GM23338 (cell line): ENCODE measurements at regions not wholly inside any gene's neighbourhood (a gene's known extent, or its start where the extent isn't known, plus 50 kb on each side); places are given as distances from the start of the nearest gene placed in this dataset.

Experiments
- ATAC-seq: fragments of 200-7000 bp; cut with Tn5 transposase; 3 replicates; pipeline ENCODE4 v1.9.1; 2020
- DNase-seq: peaks from one replicate; pipeline ENCODE4 v3.0.0-alpha.2; 2015; ENCODE audit warnings: low spot score
- H2AFZ ChIP-seq: fragments of 200-600 bp; sonication (generic); 2 replicates; pipeline ENCODE4 v1.8.0; 2016; ENCODE audit warnings: antibody characterized with exemption, mild to moderate bottlenecking, moderate library complexity
- H3F3A ChIP-seq: fragments of 200-600 bp; sonication (generic); replicated peaks from 2 replicates; pipeline ENCODE4 v1.8.0; 2017; ENCODE audit warnings: antibody characterized with exemption, mixed run types, low read depth
- H3K27ac ChIP-seq: fragments of 200-600 bp; sonication (generic); 2 replicates; pipeline ENCODE4 v1.6.1; 2016; ENCODE audit warnings: low read depth
- H3K27me3 ChIP-seq: fragments of 200-600 bp; sonication (generic); 2 replicates; pipeline ENCODE4 v1.8.0; 2016; ENCODE audit warnings: mild to moderate bottlenecking, mixed run types, moderate library complexity; ENCODE audit not compliant: insufficient read depth
- H3K36me3 ChIP-seq: fragments of 200-600 bp; sonication (generic); 2 replicates; pipeline ENCODE4 v1.8.0; 2016; ENCODE audit warnings: mild to moderate bottlenecking; ENCODE audit not compliant: insufficient read depth
- H3K4me1 ChIP-seq: fragments of 200-600 bp; sonication (generic); 2 replicates; pipeline ENCODE4 v1.8.0; 2016; ENCODE audit warnings: mild to moderate bottlenecking, moderate library complexity; ENCODE audit not compliant: insufficient read depth
- H3K4me2 ChIP-seq: fragments of 200-600 bp; sonication (generic); 2 replicates; pipeline ENCODE4 v1.7.1; 2017; ENCODE audit warnings: mixed run types
- H3K4me3 ChIP-seq: fragments of 200-600 bp; sonication (generic); 2 replicates; pipeline ENCODE4 v1.6.1; 2016; ENCODE audit warnings: mixed run types
- H3K79me2 ChIP-seq: fragments of 200-600 bp; sonication (generic); replicated peaks from 2 replicates; pipeline ENCODE4 v1.8.0; 2017; ENCODE audit warnings: mild to moderate bottlenecking; ENCODE audit not compliant: insufficient read depth
- H3K9me2 ChIP-seq: fragments of 200-600 bp; sonication (generic); 2 replicates; pipeline ENCODE4 v1.8.0; 2017; ENCODE audit not compliant: insufficient read depth
- H4K20me1 ChIP-seq: fragments of 200-600 bp; sonication (generic); replicated peaks from 2 replicates; pipeline ENCODE4 v1.8.0; 2017; ENCODE audit warnings: mild to moderate bottlenecking; ENCODE audit not compliant: insufficient read depth
- H3K27ac Mint-ChIP-seq: 2 replicates; pipeline ENCODE4 v1.8.0; 2020; ENCODE audit warnings: inconsistent platforms, mild to moderate bottlenecking, moderate library complexity, mixed read lengths
- H3K27me3 Mint-ChIP-seq: 3 replicates; pipeline ENCODE4 v1.8.0; 2022; ENCODE audit warnings: low read depth, mild to moderate bottlenecking, moderate library complexity, mixed read lengths, inconsistent platforms; ENCODE audit not compliant: insufficient read depth, poor library complexity
- H3K36me3 Mint-ChIP-seq: 3 replicates; pipeline ENCODE4 v1.8.0; 2021; ENCODE audit warnings: low read depth, mild to moderate bottlenecking, inconsistent platforms, moderate library complexity, mixed read lengths
- H3K4me1 Mint-ChIP-seq: 3 replicates; pipeline ENCODE4 v1.8.0; 2020; ENCODE audit warnings: mild to moderate bottlenecking, inconsistent platforms, mixed read lengths
- H3K4me3 Mint-ChIP-seq: 3 replicates; pipeline ENCODE4 v1.8.0; 2021; ENCODE audit warnings: moderate library complexity, mild to moderate bottlenecking, inconsistent platforms, mixed read lengths
- H3K9me3 Mint-ChIP-seq: 3 replicates; pipeline ENCODE4 v1.8.0; 2020; ENCODE audit warnings: moderate library complexity, mild to moderate bottlenecking, inconsistent platforms, mixed read lengths
- CTCF ChIP-seq, 2 experiments: fragments of 200-600 bp in 1 of 2; sonication (generic) in 1 of 2; conservative IDR thresholded peaks; 2 replicates each; pipeline versions ENCODE4 v1.5.1 to v1.6.1; 2016 to 2017; ENCODE audit warnings: antibody characterized with exemption in 2 of 2, low read depth in 2 of 2, mild to moderate bottlenecking in 2 of 2, moderate library complexity in 1 of 2
- EZH2 ChIP-seq: fragments of 200-600 bp; sonication (generic); IDR thresholded peaks from one replicate; pipeline ENCODE4 v1.8.0; 2017; ENCODE audit warnings: antibody characterized with exemption, mild to moderate bottlenecking, low read depth; ENCODE audit not compliant: unreplicated experiment
- NANOG ChIP-seq: IDR thresholded peaks from 2 replicates; pipeline ENCODE4 v1.6.1; 2016; ENCODE audit warnings: antibody characterized with exemption, borderline replicate concordance
- POLR2AphosphoS5 ChIP-seq: IDR thresholded peaks from 2 replicates; pipeline ENCODE4 v1.6.1; 2016; ENCODE audit warnings: antibody characterized with exemption, low read depth
- ZNF114 ChIP-seq: fragments of 250-450 bp; sonication (Bioruptor Pico); IDR thresholded peaks from 2 replicates; pipeline ENCODE4 v1.5.0; 2020; ENCODE audit warnings: mild to moderate bottlenecking, moderate library complexity
- ZNF331 ChIP-seq: fragments of 250-450 bp; sonication (Bioruptor Pico); IDR thresholded peaks from 2 replicates; pipeline ENCODE4 v1.5.0; 2020; ENCODE audit warnings: low read depth, mild to moderate bottlenecking, moderate library complexity
- ZNF462 ChIP-seq: fragments of 250-450 bp; sonication (Bioruptor Pico); IDR thresholded peaks from 2 replicates; pipeline ENCODE4 v1.5.0; 2020; ENCODE audit warnings: mild to moderate bottlenecking, moderate library complexity

- no peak overlapping the region for H3K27ac ChIP-seq
- Mint-ChIP-seq H3K9me3 (no peaks in the 10 kb centered on the region; the same call in 2 of the 3 replicates), H3K27ac (no peak overlapping the region), H3K36me3 (no peaks in the 10 kb centered on the region), H3K4me3 (no peak overlapping the region), H3K4me1 (no peaks in the 10 kb centered on the region), H3K27me3 (no peaks in the 10 kb centered on the region)
- ATAC-seq (no peak), DNase-seq (no peak)
- H3K9me2 ChIP-seq: no peaks in the 10 kb centered on the region
- H3K4me2 ChIP-seq: no peak overlapping the region
- TF ChIP-seq NANOG (no peak), ZNF331 (CRISPR knock-in tag) (no peak), ZNF462 (CRISPR knock-in tag) (no peak), POLR2AphosphoS5 (no peak)
- H3K4me3 ChIP-seq: no peak overlapping the region
- H3F3A ChIP-seq: no peaks in the 10 kb centered on the region
- H4K20me1 ChIP-seq: no peaks in the 10 kb centered on the region
- no peak overlapping the region for H2AFZ ChIP-seq
- H3K4me1 ChIP-seq: no peaks in the 10 kb centered on the region
- no peaks in the 10 kb centered on the region for H3K36me3 ChIP-seq
- H3K27me3 ChIP-seq: no peaks in the 10 kb centered on the region
- H3K79me2 ChIP-seq: no peaks in the 10 kb centered on the region
These were observed 98.5 kb upstream of the UXS1 start for GRCh38 chr2:106292627-106293026.

GRCh38 chr2:106288873-106289272 is 94.8 kb upstream of the UXS1 start:
- H4K20me1 ChIP-seq: no peaks in the 10 kb centered on the region
- no peak for ATAC-seq

More at GRCh38 chr2:106288873-106289272, 94.8 kb upstream of the UXS1 start:
- Histone ChIP-seq H3K4me3 (no peak overlapping the region), H3K4me1 (no peaks in the 10 kb centered on the region), H3K79me2 (no peaks in the 10 kb centered on the region), H3K4me2 (no peak overlapping the region), H2AFZ (no peak overlapping the region), H3F3A (no peaks in the 10 kb centered on the region), H3K27ac (no peak overlapping the region), H3K27me3 (no peaks in the 10 kb centered on the region), H3K9me2 (no peaks in the 10 kb centered on the region), H3K36me3 (no peaks in the 10 kb centered on the region)
- TF ChIP-seq ZNF331 (CRISPR knock-in tag): no peak
- TF ChIP-seq EZH2: no peak
- TF ChIP-seq CTCF (conservative IDR thresholded peaks at IDR 0.05; ENCODE audit: low read depth in 2 of 2): no peak
- TF ChIP-seq ZNF114 (CRISPR knock-in tag): no peak
- TF ChIP-seq NANOG: no peak
- Mint-ChIP-seq H3K9me3 (no peaks in the 10 kb centered on the region), H3K36me3 (no peaks in the 10 kb centered on the region), H3K4me3 (no peak overlapping the region), H3K4me1 (no peaks in the 10 kb centered on the region), H3K27ac (no peak overlapping the region), H3K27me3 (no peaks in the 10 kb centered on the region)
- no peak for DNase-seq
